HCT116 (cell line): ENCODE measurements at regions not wholly inside any gene's neighbourhood (a gene's known extent, or its start where the extent isn't known, plus 50 kb on each side); places are given as distances from the start of the nearest gene placed in this dataset.

Experiments used
- ATAC-seq: fragments of 200-7000 bp; cut with Tn5 transposase; 2 replicates; pipeline ENCODE4 v1.9.1; 2020; ENCODE audit warnings: mild to moderate bottlenecking, moderate library complexity
- BruUV-seq: library from RNA; stranded (reverse); fragments of 400-500 nt; replicated peaks from 2 replicates; lab custom pipeline; 2021; lab: Mats Ljungman, UMichigan
- CTCF ChIA-PET: fragments of 300-600 bp; sonication (Branson Sonifier 250); formaldehyde crosslinking; loops from one replicate; lab custom pipeline; 2021; ENCODE audit warnings: antibody characterized with exemption; lab: Charles Lee
- POLR2A ChIA-PET: fragments of 300-600, 350-600 bp; sonication (Branson Sonifier 250); formaldehyde crosslinking; loops from one replicate; lab custom pipeline; 2021; ENCODE audit warnings: antibody characterized with exemption; lab: Charles Lee
- RAD21 ChIA-PET, 2 experiments: fragments of 300-600 bp; sonication (Branson Sonifier 250); formaldehyde crosslinking; loops; one replicate each; lab custom pipeline; 2023; ENCODE audit warnings: low total read pairs in 2 of 2; ENCODE audit not compliant: uncharacterized antibody in 2 of 2, unreplicated experiment in 2 of 2, low non-redundant PET in 1 of 2; lab: Charles Lee
- DNase-seq: peaks from one replicate; pipeline ENCODE4 v3.0.0-alpha.2; 2010; ENCODE audit warnings: low read depth, low spot score
- H2AFZ ChIP-seq: fragments of 200-600 bp; shearing (Covaris generic), sonication (generic); 2 replicates; pipeline ENCODE4 v1.6.1; 2017; ENCODE audit warnings: low read depth, mixed run types, mixed read lengths, antibody characterized with exemption, low read length; ENCODE audit not compliant: poor library complexity, severe bottlenecking
- H3K27ac ChIP-seq: 2 replicates; pipeline ENCODE4 v1.5.1; 2012; ENCODE audit warnings: low read depth, low read length
- H3K27me3 ChIP-seq: fragments of 200-600 bp; sonication (generic); 2 replicates; pipeline ENCODE4 v1.6.1; 2016; ENCODE audit warnings: mixed run types, low read length, mixed read lengths; ENCODE audit not compliant: insufficient read depth
- H3K36me3 ChIP-seq, 2 experiments: fragments of 200-500 bp in 1 of 2; fragments of 200-600 bp in 1 of 2; sonication (Bioruptor generic) in 1 of 2; sonication (generic) in 1 of 2; 2 replicates each; pipeline versions ENCODE4 v1.5.1 to v1.6.1; 2014 to 2016; ENCODE audit warnings: low read length in 2 of 2, inconsistent platforms in 1 of 2, mixed read lengths in 1 of 2, mixed run types in 1 of 2; ENCODE audit not compliant: insufficient read depth in 2 of 2, control insufficient read depth in 1 of 2
- H3K4me1 ChIP-seq, 2 experiments: fragments of 200-600 bp in 1 of 2; sonication (generic) in 1 of 2; 2 replicates each; pipeline versions ENCODE4 v1.5.1 to v1.6.1; 2012 to 2017; ENCODE audit warnings: low read length in 2 of 2, inconsistent platforms in 1 of 2, mild to moderate bottlenecking in 1 of 2, mixed read lengths in 1 of 2, mixed run types in 1 of 2, moderate library complexity in 1 of 2; ENCODE audit not compliant: insufficient read depth in 2 of 2, control insufficient read depth in 1 of 2
- H3K4me2 ChIP-seq: fragments of 200-600 bp; sonication (generic); 2 replicates; pipeline ENCODE4 v1.6.1; 2017; ENCODE audit warnings: mixed run types, low read length, mixed read lengths
- H3K4me3 ChIP-seq, 2 experiments: fragments of 200-600 bp in 1 of 2; sonication (generic) in 1 of 2; replicated peaks in 1 of 2; 2 replicates each; pipeline ENCODE4 v1.5.1; 2011 to 2016; ENCODE audit warnings: low read length in 2 of 2, control low read depth in 1 of 2, low read depth in 1 of 2, mild to moderate bottlenecking in 1 of 2, mixed read lengths in 1 of 2, mixed run types in 1 of 2
- H3K79me2 ChIP-seq: fragments of 200-600 bp; sonication (generic); 2 replicates; pipeline ENCODE4 v1.6.1; 2017; ENCODE audit warnings: mild to moderate bottlenecking, mixed run types, low read length, moderate library complexity, mixed read lengths; ENCODE audit not compliant: insufficient read depth
- H3K9ac ChIP-seq: fragments of 200-600 bp; sonication (generic); 2 replicates; pipeline ENCODE4 v1.6.1; 2016; ENCODE audit warnings: low read length, mixed read lengths
- H3K9me2 ChIP-seq: fragments of 200-600 bp; sonication (generic), shearing (Covaris generic); 2 replicates; pipeline ENCODE4 v1.6.1; 2017; ENCODE audit warnings: mixed run types, mild to moderate bottlenecking, moderate library complexity; ENCODE audit not compliant: insufficient read depth
- H3K9me3 ChIP-seq, 2 experiments: fragments of 200-500 bp in 1 of 2; fragments of 200-600 bp in 1 of 2; sonication (Bioruptor generic) in 1 of 2; sonication (generic) in 1 of 2; 2 replicates each; pipeline ENCODE4 v1.6.1; 2014 to 2017; ENCODE audit warnings: low read length in 2 of 2, mixed read lengths in 2 of 2, inconsistent platforms in 1 of 2, low read depth in 1 of 2, mild to moderate bottlenecking in 1 of 2, mixed run types in 1 of 2, moderate library complexity in 1 of 2; ENCODE audit not compliant: control insufficient read depth in 1 of 2, insufficient read depth in 1 of 2
- H4K20me1 ChIP-seq: fragments of 200-600 bp; sonication (generic), shearing (Covaris generic); 2 replicates; pipeline ENCODE4 v1.6.1; 2017; ENCODE audit warnings: mixed run types, mild to moderate bottlenecking, moderate library complexity; ENCODE audit not compliant: insufficient read depth
- CEBPB ChIP-seq: IDR thresholded peaks from 2 replicates; pipeline ENCODE4 v1.6.1; 2012; ENCODE audit warnings: low read depth
- EGR1 ChIP-seq: IDR thresholded peaks from 2 replicates; pipeline ENCODE4 v1.6.1; 2012; ENCODE audit warnings: low read depth
- TCF7L2 ChIP-seq: IDR thresholded peaks from 2 replicates; pipeline ENCODE4 v1.7.0; 2011; ENCODE audit warnings: borderline replicate concordance, inconsistent platforms; ENCODE audit not compliant: insufficient read depth, insufficient read length; ENCODE audit errors: extremely low read depth
- ZNF274 ChIP-seq: fragments of 200-500 bp; sonication (Bioruptor generic); IDR thresholded peaks from 2 replicates; pipeline ENCODE4 v1.6.1; 2014; ENCODE audit warnings: mild to moderate bottlenecking, low read depth, low read length, inconsistent platforms
- intact Hi-C: fragments of 100-400 bp; cut with micrococcal nuclease; formaldehyde crosslinking; loops from 2 replicates; pipeline ENCODE4 v1.10.0; 2022
- TF ChIP-seq, protein P1 (sequence below), 3 experiments: fragments of 200-600 bp in 1 of 3; sonication (generic) in 1 of 3; IDR thresholded peaks in 2 of 3; conservative IDR thresholded peaks in 1 of 3; 2 replicates each; pipeline ENCODE4 v1.5.1; 2012 to 2017; ENCODE audit warnings: low read depth in 2 of 3, low read length in 2 of 3, antibody characterized with exemption in 1 of 3, borderline replicate concordance in 1 of 3, control low read depth in 1 of 3, mild to moderate bottlenecking in 1 of 3, mixed read lengths in 1 of 3, mixed run types in 1 of 3, moderate library complexity in 1 of 3; ENCODE audit not compliant: insufficient read depth in 1 of 3
- TF ChIP-seq, protein P2 (sequence below): IDR thresholded peaks from 2 replicates; pipeline ENCODE4 v1.6.1; 2012

DNA sequence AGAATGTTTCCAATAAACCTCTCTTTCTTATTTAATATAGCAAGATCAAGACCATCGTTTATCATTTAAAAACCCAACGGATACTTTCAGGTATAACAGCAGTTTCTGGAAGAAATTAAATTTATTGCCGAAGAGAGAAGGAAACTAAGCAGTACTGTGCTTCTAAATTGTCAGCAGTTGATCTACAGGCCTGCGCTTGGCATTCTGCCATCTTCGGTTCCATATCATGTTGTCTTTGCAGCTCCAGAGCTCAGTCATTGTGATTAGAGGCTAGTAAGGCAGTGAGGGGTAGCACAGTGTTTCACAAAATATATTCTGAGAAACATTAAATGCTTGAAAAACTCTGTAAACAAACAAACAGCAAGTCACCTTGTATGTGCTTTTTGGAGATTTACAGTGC lies 301.3 kb downstream of the REEP3 start:
- H3K4me1 ChIP-seq, result no peaks in the 10 kb centered on the region
- no peaks in the 10 kb centered on the region for H3K27me3 ChIP-seq
- no peaks in the 10 kb centered on the region for H3K9me2 ChIP-seq
- H3K9ac ChIP-seq, result no peak overlapping the region
- H3K9me3 ChIP-seq, result peaks cover 0 to 9% of the 10 kb centered on the region in 2 experiments; a peak in 2 of 4 replicates
- no peak overlapping the region for H3K27ac ChIP-seq
- H3K4me2 ChIP-seq, result no peak overlapping the region
- no peaks in the 10 kb centered on the region for H3K36me3 ChIP-seq
- BruUV-seq, result no TSS peak
- no peak for TF ChIP-seq TCF7L2
- TF ChIP-seq CEBPB, result no peak
- TF ChIP-seq, protein P1, sequence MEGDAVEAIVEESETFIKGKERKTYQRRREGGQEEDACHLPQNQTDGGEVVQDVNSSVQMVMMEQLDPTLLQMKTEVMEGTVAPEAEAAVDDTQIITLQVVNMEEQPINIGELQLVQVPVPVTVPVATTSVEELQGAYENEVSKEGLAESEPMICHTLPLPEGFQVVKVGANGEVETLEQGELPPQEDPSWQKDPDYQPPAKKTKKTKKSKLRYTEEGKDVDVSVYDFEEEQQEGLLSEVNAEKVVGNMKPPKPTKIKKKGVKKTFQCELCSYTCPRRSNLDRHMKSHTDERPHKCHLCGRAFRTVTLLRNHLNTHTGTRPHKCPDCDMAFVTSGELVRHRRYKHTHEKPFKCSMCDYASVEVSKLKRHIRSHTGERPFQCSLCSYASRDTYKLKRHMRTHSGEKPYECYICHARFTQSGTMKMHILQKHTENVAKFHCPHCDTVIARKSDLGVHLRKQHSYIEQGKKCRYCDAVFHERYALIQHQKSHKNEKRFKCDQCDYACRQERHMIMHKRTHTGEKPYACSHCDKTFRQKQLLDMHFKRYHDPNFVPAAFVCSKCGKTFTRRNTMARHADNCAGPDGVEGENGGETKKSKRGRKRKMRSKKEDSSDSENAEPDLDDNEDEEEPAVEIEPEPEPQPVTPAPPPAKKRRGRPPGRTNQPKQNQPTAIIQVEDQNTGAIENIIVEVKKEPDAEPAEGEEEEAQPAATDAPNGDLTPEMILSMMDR (IDR thresholded peaks at IDR 0.05 in 2 of 3, conservative IDR thresholded peaks at IDR 0.05 in 1 of 3; ENCODE audit: borderline replicate concordance in 1 of 3, insufficient read depth in 1 of 3, low read depth in 2 of 3, low read length in 2 of 3), result no peak
- TF ChIP-seq, protein P2, sequence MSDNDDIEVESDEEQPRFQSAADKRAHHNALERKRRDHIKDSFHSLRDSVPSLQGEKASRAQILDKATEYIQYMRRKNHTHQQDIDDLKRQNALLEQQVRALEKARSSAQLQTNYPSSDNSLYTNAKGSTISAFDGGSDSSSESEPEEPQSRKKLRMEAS, result no peak
- TF ChIP-seq ZNF274, result no peak
- TF ChIP-seq, all 23 proteins: peak for 0
- intact Hi-C loops, result no loop called here
- ChIA-PET RAD21 (no interaction called here), CTCF (no interaction called here), POLR2A (no interaction called here)
- ATAC-seq (no peak), DNase-seq (no peak)
- H3K79me2 ChIP-seq, result no peaks in the 10 kb centered on the region
- no peak overlapping the region for H3K4me3 ChIP-seq
- H2AFZ ChIP-seq, result no peak overlapping the region
- no peaks in the 10 kb centered on the region for H4K20me1 ChIP-seq

DNA sequence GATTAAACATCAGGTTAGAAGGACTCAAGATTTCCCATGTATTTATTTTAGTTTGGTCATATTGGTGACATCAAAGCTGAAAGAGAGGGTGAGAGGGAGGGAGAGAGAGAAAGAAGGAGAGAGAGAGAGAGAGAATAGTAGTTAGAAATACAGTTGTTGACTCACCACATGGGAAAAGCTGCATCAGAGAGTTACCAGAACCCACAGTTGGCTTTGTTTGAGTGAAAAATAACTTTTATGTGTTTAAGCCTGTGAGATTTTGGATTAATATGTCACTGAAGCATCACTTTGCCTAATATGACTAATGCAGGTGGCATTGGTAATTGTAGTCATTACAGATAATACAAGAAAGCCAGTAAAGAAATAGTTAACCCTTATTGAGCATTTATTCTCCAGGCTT lies 303.9 kb downstream of the REEP3 start:
- no TSS peak for BruUV-seq
- peaks cover 0 to 9% of the 10 kb centered on the region in 2 experiments; a peak in 2 of 4 replicates for H3K9me3 ChIP-seq

More for the DNA sequence above, 303.9 kb downstream of the REEP3 start:
- ChIA-PET RAD21 (no interaction called here), CTCF (no interaction called here)
- Histone ChIP-seq H3K36me3 (no peaks in the 10 kb centered on the region), H3K9me2 (no peaks in the 10 kb centered on the region), H3K27ac (no peak overlapping the region)
- intact Hi-C loops, result no loop called here
- ATAC-seq (no peak), DNase-seq (no peak)
- TF ChIP-seq EGR1, result no peak
- TF ChIP-seq, all 23 proteins: peak for 0
- no peaks in the 10 kb centered on the region for H3K4me1 ChIP-seq
- no peak overlapping the region for H3K9ac ChIP-seq
- H3K4me2 ChIP-seq, result no peak overlapping the region
- H3K4me3 ChIP-seq, result no peak overlapping the region
- no peak overlapping the region for H2AFZ ChIP-seq
- no peaks in the 10 kb centered on the region for H3K27me3 ChIP-seq
- no peaks in the 10 kb centered on the region for H4K20me1 ChIP-seq
- H3K79me2 ChIP-seq, result no peaks in the 10 kb centered on the region
- POLR2A ChIA-PET, result no interaction called here
